Head of caudate nucleus (tissue), 42 donors: ENCODE measurements at regions not wholly inside any gene's neighbourhood (a gene's known extent, or its start where the extent isn't known, plus 50 kb on each side); places are given as distances from the start of the nearest gene placed in this dataset.

Source experiments
- DNase-seq, 42 donors: peaks; one replicate each; pipeline versions ENCODE4 v3.0.0 to v3.0.0-alpha.2; 2020 to 2021; ENCODE audit warnings: mixed read lengths in 7 of 42
- intact Hi-C: fragments of 100-400 bp; cut with DNase I; formaldehyde crosslinking; loops from one replicate; pipeline ENCODE4 v1.15.0; 2022

- no peak for DNase-seq
- intact Hi-C loops, result no loop called here
Measured at GRCh38 chr12:68102731-68103130, 56.8 kb downstream of the IFNG start.

GRCh38 chr12:68102163-68102562, 57.4 kb downstream of the IFNG start:
- intact Hi-C loops, result no loop called here
- DNase-seq, result no peak

GRCh38 chr12:68100241-68100640, 59.3 kb downstream of the IFNG start:
- DNase-seq, result no peak
- intact Hi-C loops, result no loop called here

- no peak for DNase-seq
- intact Hi-C loops, result no loop called here
Measured at GRCh38 chr12:68098939-68099338, 60.6 kb downstream of the IFNG start.

GRCh38 chr12:68097386-68097785, 62.2 kb downstream of the IFNG start:
- DNase-seq, result no peak
- intact Hi-C loops, result no loop called here

GRCh38 chr12:68094645-68095395, 64.7 kb downstream of the IFNG start:
- intact Hi-C loops, result no loop called here
- DNase-seq, result peak in 29 of 42 donors; percentile 5 to 72 (median 33)

GRCh38 chr12:68094195-68094594, 65.3 kb downstream of the IFNG start:
- no peak for DNase-seq

GRCh38 chr12:68092976-68093375, 66.6 kb downstream of the IFNG start:
- intact Hi-C loops, result no loop called here
- DNase-seq, result no peak

More at GRCh38 chr12:68094195-68094594, 65.3 kb downstream of the IFNG start:
- intact Hi-C loops, result no loop called here

- DNase-seq, result no peak
- intact Hi-C loops, result no loop called here
Measured at GRCh38 chr12:68089101-68089500, 70.4 kb downstream of the IFNG start.

- intact Hi-C loops, result no loop called here
- DNase-seq, result no peak
Measured at GRCh38 chr12:68086019-68086603, 73.4 kb downstream of the IFNG start.

GRCh38 chr12:68081561-68081960, 78.0 kb downstream of the IFNG start:
- DNase-seq, result no peak
- intact Hi-C loops, result no loop called here

GRCh38 chr12:68080577-68080976, 79.0 kb downstream of the IFNG start:
- intact Hi-C loops, result no loop called here

GRCh38 chr12:68078737-68079136, 80.8 kb downstream of the IFNG start:
- intact Hi-C loops, result no loop called here
- no peak for DNase-seq

More at GRCh38 chr12:68080577-68080976, 79.0 kb downstream of the IFNG start:
- DNase-seq, result no peak

- intact Hi-C loops, result no loop called here
- DNase-seq, result no peak
Measured at GRCh38 chr12:68075416-68075815, 84.1 kb downstream of the IFNG start.

GRCh38 chr12:68074306-68075027, 85.1 kb downstream of the IFNG start:
- intact Hi-C loops, result no loop called here
- DNase-seq, result no peak

GRCh38 chr12:68070957-68071356, 81.7 kb downstream of the IFNG-AS1 start:
- intact Hi-C loops, result no loop called here
- DNase-seq, result no peak
